ENCODE measurements at regions not wholly inside any gene's neighbourhood (a gene's known extent, or its start where the extent isn't known, plus 50 kb on each side); places are given as distances from the start of the nearest gene placed in this dataset.

GRCh38 chr5:146971401-146971800 is 92.8 kb upstream of the PPP2R2B start:
- TF ChIP-seq, protein P1, sequence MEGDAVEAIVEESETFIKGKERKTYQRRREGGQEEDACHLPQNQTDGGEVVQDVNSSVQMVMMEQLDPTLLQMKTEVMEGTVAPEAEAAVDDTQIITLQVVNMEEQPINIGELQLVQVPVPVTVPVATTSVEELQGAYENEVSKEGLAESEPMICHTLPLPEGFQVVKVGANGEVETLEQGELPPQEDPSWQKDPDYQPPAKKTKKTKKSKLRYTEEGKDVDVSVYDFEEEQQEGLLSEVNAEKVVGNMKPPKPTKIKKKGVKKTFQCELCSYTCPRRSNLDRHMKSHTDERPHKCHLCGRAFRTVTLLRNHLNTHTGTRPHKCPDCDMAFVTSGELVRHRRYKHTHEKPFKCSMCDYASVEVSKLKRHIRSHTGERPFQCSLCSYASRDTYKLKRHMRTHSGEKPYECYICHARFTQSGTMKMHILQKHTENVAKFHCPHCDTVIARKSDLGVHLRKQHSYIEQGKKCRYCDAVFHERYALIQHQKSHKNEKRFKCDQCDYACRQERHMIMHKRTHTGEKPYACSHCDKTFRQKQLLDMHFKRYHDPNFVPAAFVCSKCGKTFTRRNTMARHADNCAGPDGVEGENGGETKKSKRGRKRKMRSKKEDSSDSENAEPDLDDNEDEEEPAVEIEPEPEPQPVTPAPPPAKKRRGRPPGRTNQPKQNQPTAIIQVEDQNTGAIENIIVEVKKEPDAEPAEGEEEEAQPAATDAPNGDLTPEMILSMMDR (conservative IDR thresholded peaks at IDR 0.05): no peak
- H3K36me3 Mint-ChIP-seq (ENCODE audit: low read depth): no peaks in the 10 kb centered on the region
- no peak overlapping the region for H3K27ac Mint-ChIP-seq
- Histone ChIP-seq H3K27me3 (ENCODE audit: control insufficient read depth, insufficient read depth, low read length, poor library complexity, severe bottlenecking) (no peaks in the 10 kb centered on the region), H3K9me3 (ENCODE audit: control insufficient read depth, low read length) (peaks cover 9% of the 10 kb centered on the region), H3K9ac (ENCODE audit: extremely low read depth, low read length, poor library complexity, severe bottlenecking) (no peak overlapping the region), H3K36me3 (ENCODE audit: control insufficient read depth, insufficient read depth, low read length) (no peaks in the 10 kb centered on the region), H3K4me1 (ENCODE audit: control insufficient read depth, insufficient read depth, low read length) (no peaks in the 10 kb centered on the region), H3K27ac (ENCODE audit: low read depth, low read length) (no peak overlapping the region), H3K4me3 (ENCODE audit: low read length) (no peak overlapping the region)
- H3K4me1 Mint-ChIP-seq: peaks cover 2% of the 10 kb centered on the region
- WGBS, 2 experiments (ENCODE audit: insufficient coverage in 1 of 2, insufficient read length in 1 of 2): 95 to 100% methylated on average over 2 of the region's 2 CpGs
- H3K9me3 Mint-ChIP-seq: peaks cover 4% of the 10 kb centered on the region
- H3K27me3 Mint-ChIP-seq (ENCODE audit: insufficient read depth): peaks cover 2% of the 10 kb centered on the region
- no peak for DNase-seq
- no peak overlapping the region for H3K4me3 Mint-ChIP-seq

DNA sequence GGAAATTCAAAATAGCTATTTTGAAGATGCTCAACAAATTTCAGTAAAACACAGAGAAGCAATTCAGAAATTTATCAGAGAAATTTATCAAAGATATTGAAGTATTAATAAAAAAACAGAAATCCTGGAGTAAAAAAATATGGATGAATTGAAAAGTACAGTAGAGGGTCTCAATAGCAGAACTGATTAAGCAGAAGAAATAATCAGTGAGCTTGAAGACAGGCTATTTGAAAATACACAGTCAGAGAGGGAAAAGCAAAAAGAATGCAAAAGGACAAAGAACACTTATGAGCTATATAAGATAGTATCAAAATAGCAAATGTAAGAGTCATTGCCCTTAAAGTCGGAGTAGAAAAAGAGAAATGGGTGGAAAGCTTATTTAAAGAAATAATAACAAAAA is 107.9 kb upstream of the PPP2R2B start:
- Histone ChIP-seq H3K4me1 (ENCODE audit: control insufficient read depth, insufficient read depth, low read length) (no peaks in the 10 kb centered on the region), H3K36me3 (ENCODE audit: control insufficient read depth, insufficient read depth, low read length) (no peaks in the 10 kb centered on the region), H3K4me3 (ENCODE audit: low read length) (no peak overlapping the region), H3K9me3 (ENCODE audit: control insufficient read depth, low read length) (peaks cover 62% of the 10 kb centered on the region), H3K27ac (ENCODE audit: low read depth, low read length) (no peak overlapping the region), H3K27me3 (ENCODE audit: control insufficient read depth, insufficient read depth, low read length, poor library complexity, severe bottlenecking) (no peaks in the 10 kb centered on the region), H3K9ac (ENCODE audit: extremely low read depth, low read length, poor library complexity, severe bottlenecking) (no peak overlapping the region)
- Mint-ChIP-seq H3K4me1 (no peaks in the 10 kb centered on the region), H3K36me3 (ENCODE audit: low read depth) (no peaks in the 10 kb centered on the region), H3K9me3 (peaks cover 35% of the 10 kb centered on the region), H3K27ac (no peak overlapping the region), H3K4me3 (no peak overlapping the region), H3K27me3 (ENCODE audit: insufficient read depth) (no peaks in the 10 kb centered on the region)
- TF ChIP-seq, protein P1 (conservative IDR thresholded peaks at IDR 0.05): no peak
- WGBS, 2 experiments (ENCODE audit: insufficient coverage in 1 of 2, insufficient read length in 1 of 2): no CpG with 5 or more reads among the region's 1 CpG
- DNase-seq: no peak

- Histone ChIP-seq H3K27me3 (ENCODE audit: control insufficient read depth, insufficient read depth, low read length, poor library complexity, severe bottlenecking) (no peaks in the 10 kb centered on the region), H3K4me1 (ENCODE audit: control insufficient read depth, insufficient read depth, low read length) (no peaks in the 10 kb centered on the region), H3K36me3 (ENCODE audit: control insufficient read depth, insufficient read depth, low read length) (no peaks in the 10 kb centered on the region), H3K27ac (ENCODE audit: low read depth, low read length) (no peak overlapping the region), H3K9ac (ENCODE audit: extremely low read depth, low read length, poor library complexity, severe bottlenecking) (no peak overlapping the region), H3K9me3 (ENCODE audit: control insufficient read depth, low read length) (peaks cover 30% of the 10 kb centered on the region), H3K4me3 (ENCODE audit: low read length) (no peak overlapping the region)
- Mint-ChIP-seq H3K27me3 (ENCODE audit: insufficient read depth) (no peaks in the 10 kb centered on the region), H3K4me3 (no peak overlapping the region), H3K9me3 (peaks cover 17% of the 10 kb centered on the region), H3K27ac (no peak overlapping the region), H3K36me3 (ENCODE audit: low read depth) (no peaks in the 10 kb centered on the region), H3K4me1 (peaks cover 6% of the 10 kb centered on the region)
- no peak for DNase-seq
- WGBS, 2 experiments (ENCODE audit: insufficient coverage in 1 of 2, insufficient read length in 1 of 2): 90 to 100% methylated on average over 2 to 4 of the region's 4 CpGs
- TF ChIP-seq, protein P1 (conservative IDR thresholded peaks at IDR 0.05): no peak
These were observed 115.4 kb upstream of the PPP2R2B start for GRCh38 chr5:146993876-146994530.

Measured in endodermal cell (in vitro differentiated cells).